ENCODE measurements at regions not wholly inside any gene's neighbourhood (a gene's known extent, or its start where the extent isn't known, plus 50 kb on each side); places are given as distances from the start of the nearest gene placed in this dataset.

DNA sequence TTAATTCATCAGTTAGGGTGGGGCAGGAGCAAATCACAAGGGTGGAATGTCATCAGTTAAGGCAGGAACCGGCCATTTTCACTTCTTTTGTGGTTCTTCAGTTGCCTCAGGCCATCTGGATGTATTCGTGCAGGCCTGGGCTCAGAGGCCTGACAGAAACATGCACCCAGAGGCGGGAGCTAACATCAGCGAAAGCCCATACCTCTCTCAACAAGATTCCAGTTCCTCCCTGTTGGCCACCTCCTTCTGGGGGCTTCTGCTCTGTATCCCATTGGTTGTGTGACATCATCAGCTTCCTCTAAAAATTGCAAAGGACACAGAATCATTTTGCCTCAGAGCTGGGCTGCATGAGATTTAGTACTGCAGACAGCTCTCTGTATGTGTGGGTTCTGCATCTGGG lies 134.3 kb downstream of the ZNF664 start:
- H3K4me3 Mint-ChIP-seq, result no peak overlapping the region
- no peak for DNase-seq (ENCODE audit: low spot score in 2 of 2, unreplicated experiment in 2 of 2)
- no peaks in the 10 kb centered on the region for H3K36me3 Mint-ChIP-seq
- H3K4me1 Mint-ChIP-seq, result peaks cover 13% of the 10 kb centered on the region
- H3K27me3 Mint-ChIP-seq (ENCODE audit: low read depth), result no peaks in the 10 kb centered on the region
- TF ChIP-seq, protein P1, sequence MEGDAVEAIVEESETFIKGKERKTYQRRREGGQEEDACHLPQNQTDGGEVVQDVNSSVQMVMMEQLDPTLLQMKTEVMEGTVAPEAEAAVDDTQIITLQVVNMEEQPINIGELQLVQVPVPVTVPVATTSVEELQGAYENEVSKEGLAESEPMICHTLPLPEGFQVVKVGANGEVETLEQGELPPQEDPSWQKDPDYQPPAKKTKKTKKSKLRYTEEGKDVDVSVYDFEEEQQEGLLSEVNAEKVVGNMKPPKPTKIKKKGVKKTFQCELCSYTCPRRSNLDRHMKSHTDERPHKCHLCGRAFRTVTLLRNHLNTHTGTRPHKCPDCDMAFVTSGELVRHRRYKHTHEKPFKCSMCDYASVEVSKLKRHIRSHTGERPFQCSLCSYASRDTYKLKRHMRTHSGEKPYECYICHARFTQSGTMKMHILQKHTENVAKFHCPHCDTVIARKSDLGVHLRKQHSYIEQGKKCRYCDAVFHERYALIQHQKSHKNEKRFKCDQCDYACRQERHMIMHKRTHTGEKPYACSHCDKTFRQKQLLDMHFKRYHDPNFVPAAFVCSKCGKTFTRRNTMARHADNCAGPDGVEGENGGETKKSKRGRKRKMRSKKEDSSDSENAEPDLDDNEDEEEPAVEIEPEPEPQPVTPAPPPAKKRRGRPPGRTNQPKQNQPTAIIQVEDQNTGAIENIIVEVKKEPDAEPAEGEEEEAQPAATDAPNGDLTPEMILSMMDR (IDR thresholded peaks at IDR 0.05; ENCODE audit: unreplicated experiment), result no peak
- H3K9me3 Mint-ChIP-seq, result no peaks in the 10 kb centered on the region
- peak overlapping the region; percentile 31 for H3K27ac Mint-ChIP-seq

DNA sequence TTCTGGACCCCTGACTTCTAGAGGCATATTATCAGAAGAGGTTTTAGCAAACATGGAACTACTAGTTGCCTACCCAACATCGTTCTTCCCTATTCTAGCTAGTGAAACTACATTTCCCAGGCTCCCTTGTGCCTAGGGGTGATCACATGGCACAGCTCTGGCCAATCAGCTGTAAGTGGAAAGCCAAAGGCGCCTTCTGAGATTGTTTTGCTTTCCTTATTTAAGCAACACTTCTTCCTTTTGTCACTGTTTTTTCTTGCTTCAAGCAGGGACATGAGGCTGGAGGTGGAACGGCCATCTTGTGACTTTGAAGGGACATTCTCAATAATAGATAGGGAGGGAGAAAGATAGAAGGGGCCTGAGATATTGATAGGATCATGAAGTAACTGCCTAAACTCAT lies 136.7 kb downstream of the ZNF664 start:
- TF ChIP-seq, protein P1 (IDR thresholded peaks at IDR 0.05; ENCODE audit: unreplicated experiment), result no peak
- H3K27ac Mint-ChIP-seq, result no peak overlapping the region
- H3K4me3 Mint-ChIP-seq, result no peak overlapping the region
- H3K4me1 Mint-ChIP-seq, result peaks cover 13% of the 10 kb centered on the region
- DNase-seq (ENCODE audit: low spot score in 2 of 2, unreplicated experiment in 2 of 2), result no peak
- no peaks in the 10 kb centered on the region for H3K36me3 Mint-ChIP-seq
- no peaks in the 10 kb centered on the region for H3K27me3 Mint-ChIP-seq (ENCODE audit: low read depth)
- H3K9me3 Mint-ChIP-seq, result no peaks in the 10 kb centered on the region

DNA sequence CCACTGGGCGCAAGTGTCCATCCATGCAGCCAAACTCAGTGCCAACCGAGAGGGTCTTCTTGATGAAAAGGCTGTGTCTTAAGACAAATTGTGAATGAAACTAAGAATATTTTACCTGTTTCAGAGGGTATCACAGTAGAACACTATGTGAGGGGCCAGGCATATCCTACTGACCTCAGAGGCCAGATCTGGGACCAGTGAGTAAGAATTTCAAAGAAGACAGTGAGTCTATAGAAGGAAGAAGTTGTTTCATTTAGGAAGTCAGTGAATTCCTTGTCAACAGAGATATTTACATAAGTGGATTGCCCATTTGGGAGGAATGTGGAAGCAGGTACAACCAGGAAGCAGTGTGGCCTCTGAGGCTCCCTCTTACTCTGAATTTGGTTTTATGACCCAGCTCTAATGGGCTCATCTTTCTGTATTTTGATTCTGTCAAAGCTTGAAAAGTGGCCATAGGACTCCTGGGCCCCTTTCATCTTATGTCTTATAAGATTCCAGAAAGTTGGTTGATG lies 137.4 kb downstream of the ZNF664 start:
- no peaks in the 10 kb centered on the region for H3K27me3 Mint-ChIP-seq (ENCODE audit: low read depth)
- H3K27ac Mint-ChIP-seq, result peak overlapping the region; percentile 23
- no peaks in the 10 kb centered on the region for H3K9me3 Mint-ChIP-seq
- H3K36me3 Mint-ChIP-seq, result no peaks in the 10 kb centered on the region
- TF ChIP-seq, protein P1 (IDR thresholded peaks at IDR 0.05; ENCODE audit: unreplicated experiment), result no peak
- no peak for DNase-seq (ENCODE audit: low spot score in 2 of 2, unreplicated experiment in 2 of 2)
- H3K4me3 Mint-ChIP-seq, result no peak overlapping the region
- peaks cover 16% of the 10 kb centered on the region for H3K4me1 Mint-ChIP-seq

DNA sequence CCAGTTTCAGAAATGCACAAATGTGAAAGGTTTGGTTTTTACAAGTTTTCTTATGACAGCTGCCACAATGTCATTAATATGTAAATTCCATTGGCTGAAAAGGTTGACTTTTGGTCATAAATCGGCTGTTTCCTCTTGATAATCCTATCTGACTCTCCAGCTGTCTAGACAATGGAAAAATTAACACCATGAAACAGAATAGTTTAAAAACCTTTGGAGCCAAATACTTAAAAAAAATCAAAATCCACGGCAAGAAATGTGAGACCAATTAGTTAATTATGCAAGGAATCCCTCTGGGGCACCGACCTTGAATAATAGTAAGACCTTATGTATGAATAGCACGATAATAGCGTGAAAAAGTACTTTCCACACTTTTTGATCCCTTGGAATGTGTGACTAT lies 138.0 kb downstream of the ZNF664 start:
- Mint-ChIP-seq H3K27ac (peak overlapping the region; percentile 23), H3K4me3 (no peak overlapping the region)

DNA sequence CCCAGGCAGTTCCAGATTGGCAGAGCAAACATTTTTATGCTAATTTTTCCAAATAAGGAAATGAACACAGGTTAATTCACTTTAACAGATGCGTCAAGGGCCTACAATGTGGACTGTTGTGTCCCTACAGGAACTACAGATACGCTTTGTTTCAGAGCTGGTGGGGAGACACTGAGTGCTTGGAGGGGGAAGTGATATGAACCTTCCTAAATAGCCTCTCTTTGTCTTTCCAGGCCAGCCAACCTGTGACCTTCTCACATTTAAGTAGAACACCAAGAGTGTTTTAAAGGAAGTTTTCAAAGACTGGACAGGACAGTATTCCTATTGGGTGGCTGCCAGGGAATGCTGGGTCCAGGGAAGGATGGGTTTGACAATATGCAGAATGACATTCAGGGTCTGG lies 141.3 kb downstream of the ZNF664 start:
- Mint-ChIP-seq H3K4me1 (peaks cover 32% of the 10 kb centered on the region), H3K4me3 (no peak overlapping the region), H3K36me3 (no peaks in the 10 kb centered on the region), H3K27ac (no peak overlapping the region), H3K27me3 (ENCODE audit: low read depth) (no peaks in the 10 kb centered on the region), H3K9me3 (no peaks in the 10 kb centered on the region)
- TF ChIP-seq, protein P1 (IDR thresholded peaks at IDR 0.05; ENCODE audit: unreplicated experiment), result no peak
- no peak for DNase-seq (ENCODE audit: low spot score in 2 of 2, unreplicated experiment in 2 of 2)

More for the DNA sequence above, 138.0 kb downstream of the ZNF664 start:
- TF ChIP-seq, protein P1 (IDR thresholded peaks at IDR 0.05; ENCODE audit: unreplicated experiment), result no peak
- no peak for DNase-seq (ENCODE audit: low spot score in 2 of 2, unreplicated experiment in 2 of 2)
- H3K4me1 Mint-ChIP-seq, result peaks cover 19% of the 10 kb centered on the region
- no peaks in the 10 kb centered on the region for H3K9me3 Mint-ChIP-seq
- no peaks in the 10 kb centered on the region for H3K27me3 Mint-ChIP-seq (ENCODE audit: low read depth)
- H3K36me3 Mint-ChIP-seq, result no peaks in the 10 kb centered on the region

DNA sequence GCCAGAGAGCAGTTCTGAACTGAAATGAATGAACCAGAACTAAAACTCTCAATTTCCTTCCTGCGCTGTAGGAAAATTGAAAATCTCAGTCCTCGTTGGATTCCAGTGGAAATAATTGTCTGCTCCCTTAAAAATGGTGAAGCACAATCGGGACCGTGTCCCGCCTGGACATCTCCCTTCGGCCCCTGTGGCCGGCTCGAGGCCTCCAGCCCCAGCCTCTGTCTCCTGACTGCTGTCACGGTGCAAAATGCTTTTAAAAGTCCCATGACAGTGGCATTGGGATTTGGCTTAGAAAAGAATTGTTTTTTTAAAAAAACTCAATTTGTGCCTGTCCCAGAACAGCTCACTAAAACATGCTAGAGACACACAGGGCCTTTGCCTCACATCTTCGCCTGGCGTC lies 142.5 kb downstream of the ZNF664 start:
- DNase-seq (ENCODE audit: low spot score in 2 of 2, unreplicated experiment in 2 of 2), result no peak
- TF ChIP-seq, protein P1 (IDR thresholded peaks at IDR 0.05; ENCODE audit: unreplicated experiment), result no peak
- H3K4me3 Mint-ChIP-seq, result no peak overlapping the region
- no peaks in the 10 kb centered on the region for H3K36me3 Mint-ChIP-seq
- H3K4me1 Mint-ChIP-seq, result peaks cover 32% of the 10 kb centered on the region
- no peak overlapping the region for H3K27ac Mint-ChIP-seq
- H3K27me3 Mint-ChIP-seq (ENCODE audit: low read depth), result no peaks in the 10 kb centered on the region
- H3K9me3 Mint-ChIP-seq, result no peaks in the 10 kb centered on the region

Measured in mesothelial cell of epicardium (in vitro differentiated cells).